NCI-H1048 (cell line): ENCODE measurements at regions not wholly inside any gene's neighbourhood (a gene's known extent, or its start where the extent isn't known, plus 50 kb on each side); places are given as distances from the start of the nearest gene placed in this dataset.

Experiments
- DNase-seq: peaks from one replicate; lab custom pipeline; 2025; lab: John Stamatoyannopoulos, UW

- no peak for DNase-seq
Measured at GRCh38 chr4:28973587-28974350, 1746.4 kb upstream of the PCDH7 start.

GRCh38 chr4:28976369-28976768, 1743.8 kb upstream of the PCDH7 start:
- DNase-seq, result no peak

DNA sequence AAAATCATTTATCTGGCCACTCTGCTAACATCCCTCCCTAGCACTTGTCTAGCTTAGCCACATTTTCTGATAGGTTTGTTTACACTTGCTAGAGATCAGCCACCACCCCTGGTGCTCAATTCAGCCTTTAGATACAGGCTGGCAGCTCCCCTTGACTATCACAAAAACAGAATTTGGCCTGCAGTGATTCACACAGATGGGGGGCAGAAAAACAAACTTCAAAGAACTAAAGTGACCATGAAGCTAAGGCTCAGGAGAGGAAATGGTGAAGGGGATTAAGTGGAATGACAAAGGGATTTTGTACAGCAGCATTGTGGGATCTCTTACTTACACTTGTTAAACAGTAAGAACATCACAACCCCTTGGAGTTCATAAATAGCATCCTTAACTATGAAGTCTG, 1718.0 kb upstream of the PCDH7 start:
- no peak for DNase-seq

DNA sequence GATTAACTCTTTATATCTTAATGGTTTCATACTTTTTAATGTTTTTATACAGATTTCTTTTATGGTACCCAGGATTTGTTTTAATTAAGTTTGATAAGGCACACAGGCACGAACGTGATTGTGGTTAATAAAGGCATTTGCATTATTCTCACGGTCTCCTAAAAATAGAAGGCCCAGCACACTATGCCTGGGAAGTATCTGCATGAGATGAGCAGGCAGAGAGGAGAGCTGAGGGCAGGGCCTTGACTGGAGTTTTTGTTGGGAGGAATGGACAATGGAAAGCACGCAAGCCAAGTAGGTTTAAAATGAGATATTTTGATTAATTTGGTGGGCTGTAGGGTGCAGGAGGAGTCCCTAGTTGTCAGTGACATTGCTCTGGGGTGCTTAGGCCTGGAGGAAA, 1714.3 kb upstream of the PCDH7 start:
- DNase-seq, result no peak

- DNase-seq, result no peak
Measured at GRCh38 chr4:29009908-29010307, 1710.3 kb upstream of the PCDH7 start.

DNA sequence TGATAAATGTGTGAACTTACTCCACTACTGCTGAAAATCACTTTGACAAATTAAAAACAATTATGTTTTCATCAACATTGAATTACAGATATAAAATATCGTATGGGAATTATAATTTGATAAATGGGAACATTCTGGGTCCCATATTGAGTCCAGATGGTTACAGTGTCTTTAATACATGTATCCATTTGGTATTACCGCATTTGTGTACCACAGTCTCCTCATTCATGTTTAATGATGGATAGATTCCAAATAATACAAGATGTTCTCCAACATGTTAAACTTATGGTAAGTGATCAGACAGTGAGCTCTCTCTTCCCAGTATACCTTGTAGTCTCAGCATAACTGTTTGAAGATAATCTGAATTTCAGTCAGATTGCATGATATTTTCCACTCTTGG, 1706.8 kb upstream of the PCDH7 start:
- DNase-seq, result no peak

DNA sequence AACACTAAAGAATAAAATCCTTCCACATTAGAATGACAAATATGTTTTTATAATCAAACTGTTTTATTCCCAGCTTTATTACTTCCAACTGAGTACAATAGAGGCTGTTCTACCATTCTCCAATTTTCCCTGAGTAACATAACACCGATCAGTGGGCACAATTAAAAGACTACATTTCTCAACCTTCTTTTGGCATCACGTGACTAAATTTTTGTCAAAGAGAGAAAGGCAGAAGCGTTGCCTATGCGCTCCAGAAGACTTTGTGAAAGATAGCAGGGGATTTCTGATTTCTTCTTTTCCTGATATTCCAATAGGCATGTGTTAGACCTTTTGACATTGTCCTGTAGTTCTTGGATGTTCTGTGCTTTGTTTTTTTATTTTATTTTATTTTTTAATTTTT, 1705.6 kb upstream of the PCDH7 start:
- no peak for DNase-seq

- no peak for DNase-seq
Measured at GRCh38 chr4:29033703-29034102, 1686.5 kb upstream of the PCDH7 start.

DNA sequence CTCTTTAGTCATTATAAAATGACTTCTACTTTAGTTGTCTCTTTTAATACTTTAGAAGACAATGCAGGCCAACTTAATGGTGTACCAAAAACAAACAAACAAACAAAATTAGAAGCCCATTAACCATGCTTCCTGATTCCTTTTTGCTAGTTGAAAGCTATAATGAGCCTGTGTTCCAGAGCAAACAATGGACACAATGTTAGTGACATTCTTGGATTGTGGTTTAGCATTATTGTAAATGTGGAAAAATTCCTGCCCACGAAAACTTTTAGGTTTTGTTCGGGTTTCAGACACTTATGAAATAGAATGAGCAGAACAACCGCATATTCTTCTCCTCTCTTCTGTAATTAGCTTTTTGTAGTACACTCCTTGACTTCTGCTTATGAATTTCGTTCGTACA, 1682.7 kb upstream of the PCDH7 start:
- no peak for DNase-seq

DNA sequence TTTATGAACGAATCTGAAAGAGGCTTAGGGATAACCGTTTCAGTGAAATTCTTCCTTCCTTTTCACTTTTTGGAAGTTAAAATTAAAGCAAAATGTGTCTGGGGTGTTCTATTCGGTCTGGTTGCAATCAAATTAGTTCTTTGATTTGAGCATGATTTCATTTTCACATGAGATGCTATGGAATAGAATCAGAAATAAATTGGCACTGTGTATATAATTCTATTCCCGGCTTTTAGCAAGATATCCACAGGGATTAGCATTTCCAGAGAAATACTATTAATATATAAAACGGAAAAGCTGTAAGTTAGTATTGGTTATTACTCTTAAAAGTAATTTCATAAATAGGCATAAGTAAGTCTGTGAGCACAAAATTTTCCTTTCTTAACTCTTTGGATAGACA, 1676.8 kb upstream of the PCDH7 start:
- DNase-seq, result no peak

GRCh38 chr4:29046186-29046585, 1674.0 kb upstream of the PCDH7 start:
- DNase-seq, result no peak

- no peak for DNase-seq
Measured at GRCh38 chr4:29046781-29047180, 1673.4 kb upstream of the PCDH7 start.

DNA sequence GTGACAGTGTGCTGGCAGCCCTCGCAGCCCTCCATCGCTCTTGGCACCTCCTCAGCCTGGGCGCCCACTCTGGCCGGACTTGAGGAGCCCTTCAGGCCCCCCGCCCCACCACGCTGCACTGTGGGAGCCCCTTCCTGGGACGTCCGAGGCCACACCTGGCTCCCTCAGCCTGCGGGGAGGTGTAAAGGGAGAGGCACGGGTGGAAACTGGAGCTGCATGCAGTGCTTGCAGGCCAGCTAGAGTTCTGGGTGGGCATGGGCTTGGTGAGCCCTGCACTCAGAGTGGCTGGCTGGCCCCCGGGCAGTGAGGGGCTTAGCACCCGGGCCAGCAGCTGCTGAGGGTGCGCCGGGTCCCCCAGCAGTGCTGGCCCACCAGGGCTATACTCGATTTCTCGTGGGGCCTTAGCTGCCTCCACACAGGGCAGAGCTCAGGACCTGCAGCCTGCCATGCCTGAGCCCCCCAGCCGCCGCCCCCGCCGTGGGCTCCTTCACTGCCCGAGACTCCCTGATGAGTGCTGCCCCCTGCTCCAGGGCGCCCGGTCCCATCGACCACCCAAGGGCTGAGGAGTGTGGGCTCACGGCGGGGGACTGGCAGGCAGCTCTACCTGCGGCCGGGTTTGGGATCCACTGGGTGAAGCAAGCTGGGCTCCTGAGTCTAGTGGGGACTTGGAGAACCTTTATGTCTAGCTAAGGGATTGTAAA, 1672.7 kb upstream of the PCDH7 start:
- no peak for DNase-seq

GRCh38 chr4:29051381-29051965, 1668.7 kb upstream of the PCDH7 start:
- DNase-seq, result no peak

GRCh38 chr4:29052266-29052665, 1667.9 kb upstream of the PCDH7 start:
- no peak for DNase-seq

GRCh38 chr4:29058531-29058930, 1661.6 kb upstream of the PCDH7 start:
- no peak for DNase-seq

- DNase-seq, result no peak
Measured at GRCh38 chr4:29066861-29067260, 1653.3 kb upstream of the PCDH7 start.

DNA sequence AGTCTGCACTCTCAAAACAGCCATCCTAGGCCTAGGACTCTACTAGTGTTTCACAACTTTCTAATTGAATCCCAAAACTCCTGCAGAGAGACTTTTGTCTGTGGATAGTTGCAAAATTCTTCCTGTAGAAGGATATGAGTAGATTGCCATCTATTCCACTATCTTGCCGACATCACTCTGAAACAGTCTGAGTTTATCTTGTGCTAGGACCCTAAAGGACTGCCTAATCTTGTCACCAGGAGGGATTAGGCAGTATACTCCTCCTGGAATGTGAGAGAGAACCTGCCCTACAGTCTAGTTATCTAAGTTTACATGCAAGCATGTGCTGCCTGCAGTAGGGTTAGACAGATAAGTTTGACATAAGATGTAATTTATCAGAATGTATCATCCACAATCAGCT, 1646.6 kb upstream of the PCDH7 start:
- DNase-seq, result no peak

GRCh38 chr4:29075366-29075765, 1644.8 kb upstream of the PCDH7 start:
- DNase-seq, result no peak

- DNase-seq, result no peak
Measured at GRCh38 chr4:29079260-29079659, 1640.9 kb upstream of the PCDH7 start.

- DNase-seq, result no peak
Measured at GRCh38 chr4:29081234-29081955, 1638.8 kb upstream of the PCDH7 start.

- DNase-seq, result no peak
Measured at GRCh38 chr4:29082684-29083083, 1637.5 kb upstream of the PCDH7 start.

DNA sequence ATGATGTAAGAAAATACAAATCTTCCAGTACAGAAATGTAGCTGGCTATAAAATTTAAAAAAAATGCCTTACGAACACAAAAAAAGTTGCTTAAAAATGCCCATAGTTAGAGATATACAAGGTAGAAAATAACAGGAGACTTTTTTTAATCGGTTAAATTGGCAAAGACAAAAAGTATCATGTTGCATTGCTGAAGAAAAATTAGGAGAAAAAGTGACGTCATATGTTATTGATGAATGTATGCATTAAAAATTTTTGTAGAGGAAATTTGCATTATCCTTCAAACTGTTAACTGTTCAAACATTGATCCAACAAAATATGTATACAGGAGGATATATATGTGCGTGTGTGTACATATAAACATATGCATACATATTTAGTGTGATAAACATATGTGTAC, 1634.4 kb upstream of the PCDH7 start:
- no peak for DNase-seq
